ENCODE measurements at regions not wholly inside any gene's neighbourhood (a gene's known extent, or its start where the extent isn't known, plus 50 kb on each side); places are given as distances from the start of the nearest gene placed in this dataset.

- Histone ChIP-seq H3K27ac (no peak overlapping the region), H3K4me3 (no peak overlapping the region)
These were observed 60.9 kb upstream of the WSB1 start for GRCh38 chr17:27233059-27233458.

- H3K27ac ChIP-seq: no peak overlapping the region
- no peak overlapping the region for H3K4me3 ChIP-seq
These were observed 60.1 kb upstream of the WSB1 start for GRCh38 chr17:27233776-27234175.

GRCh38 chr17:27236717-27237315 is 57.1 kb upstream of the WSB1 start:
- no peak overlapping the region for H3K4me3 ChIP-seq
- H3K27ac ChIP-seq: no peak overlapping the region

GRCh38 chr17:27237890-27238289 is 56.0 kb upstream of the WSB1 start:
- Histone ChIP-seq H3K27ac (peak overlapping the region in 1 of 21 experiments; percentile 25), H3K4me3 (no peak overlapping the region)

GRCh38 chr17:27239046-27239445 is 54.9 kb upstream of the WSB1 start:
- Histone ChIP-seq H3K27ac (peak overlapping the region in 7 of 21 experiments; percentile 10 to 72 (median 44)), H3K4me3 (no peak overlapping the region)

GRCh38 chr17:27239584-27239983 is 54.3 kb upstream of the WSB1 start:
- no peak overlapping the region for H3K4me3 ChIP-seq
- peak overlapping the region in 3 of 21 experiments; percentile 44 to 72 (median 53) for H3K27ac ChIP-seq

- Histone ChIP-seq H3K27ac (peak overlapping the region in 3 of 21 experiments; percentile 10 to 67 (median 45)), H3K4me3 (no peak overlapping the region)
These were observed 53.7 kb upstream of the WSB1 start for GRCh38 chr17:27240086-27240801.

- peak overlapping the region in 3 of 21 experiments; percentile 10 to 67 (median 45) for H3K27ac ChIP-seq
- H3K4me3 ChIP-seq: no peak overlapping the region
These were observed 53.1 kb upstream of the WSB1 start for GRCh38 chr17:27240802-27241155.

- peak overlapping the region in 11 of 21 experiments; percentile 22 to 67 (median 39) for H3K27ac ChIP-seq
These were observed 52.5 kb upstream of the WSB1 start for GRCh38 chr17:27241346-27241946.

GRCh38 chr17:27242951-27243350 is 51.0 kb upstream of the WSB1 start:
- peak overlapping the region in 5 of 21 experiments; percentile 22 to 67 (median 44) for H3K27ac ChIP-seq

More at GRCh38 chr17:27241346-27241946, 52.5 kb upstream of the WSB1 start:
- no peak overlapping the region for H3K4me3 ChIP-seq

GRCh38 chr17:27244011-27244410 is 49.9 kb upstream of the WSB1 start:
- Histone ChIP-seq H3K4me3 (no peak overlapping the region), H3K27ac (peak overlapping the region in 19 of 21 experiments; percentile 68 to 89 (median 82))

More at GRCh38 chr17:27242951-27243350, 51.0 kb upstream of the WSB1 start:
- H3K4me3 ChIP-seq: no peak overlapping the region

Measured in skin epidermis (tissue), 12 donors.